ENCODE measurements at regions not wholly inside any gene's neighbourhood (a gene's known extent, or its start where the extent isn't known, plus 50 kb on each side); places are given as distances from the start of the nearest gene placed in this dataset.

DNA sequence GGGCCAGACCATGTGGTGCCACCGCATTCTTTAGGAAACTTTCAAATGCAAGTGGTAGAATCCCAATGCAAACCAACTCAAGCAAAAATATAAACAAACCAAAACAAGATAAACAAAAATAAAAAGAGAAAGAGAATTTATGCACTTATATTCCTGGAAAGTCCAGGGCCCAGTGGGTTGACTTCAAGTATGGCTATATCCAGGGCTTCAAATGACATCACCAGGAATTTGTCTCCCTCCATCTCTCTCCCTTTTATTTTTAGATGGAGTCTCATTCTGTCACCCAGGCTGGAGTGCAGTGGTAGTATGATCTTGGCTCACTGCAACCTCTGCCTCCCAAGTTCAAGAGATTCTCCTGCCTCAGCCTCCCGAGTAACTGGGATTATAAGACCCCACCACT lies 56.1 kb upstream of the PNRC1 start:
- no peaks in the 10 kb centered on the region for H3K27me3 ChIP-seq
- no peak for TF ChIP-seq CTCF (IDR thresholded peaks at IDR 0.05)
- peaks cover 3 to 34% (median 30%) of the 10 kb centered on the region in 9 donors for H3K4me1 ChIP-seq
- H3K4me3 ChIP-seq = no peak overlapping the region
- H3K9me3 ChIP-seq = no peaks in the 10 kb centered on the region
- peak overlapping the region in 9 of 10 donors; percentile 44 to 84 (median 68) for H3K27ac ChIP-seq
- peak; percentile 34 to 85 (median 71) for ATAC-seq
- no peaks in the 10 kb centered on the region for H3K36me3 ChIP-seq
- 53 to 62% methylated on average over 2 of the region's 2 CpGs for WGBS, 2 donors
- intact Hi-C loops (cut with DNase I) = loop anchor here in 3 of 10 donors (2.0 to 5.0 kb wide), 2 partner anchors 56 to 58 kb away; partner anchors contain the start of gene PNRC1 (in 3 of the 3)
- no peak for DNase-seq

DNA sequence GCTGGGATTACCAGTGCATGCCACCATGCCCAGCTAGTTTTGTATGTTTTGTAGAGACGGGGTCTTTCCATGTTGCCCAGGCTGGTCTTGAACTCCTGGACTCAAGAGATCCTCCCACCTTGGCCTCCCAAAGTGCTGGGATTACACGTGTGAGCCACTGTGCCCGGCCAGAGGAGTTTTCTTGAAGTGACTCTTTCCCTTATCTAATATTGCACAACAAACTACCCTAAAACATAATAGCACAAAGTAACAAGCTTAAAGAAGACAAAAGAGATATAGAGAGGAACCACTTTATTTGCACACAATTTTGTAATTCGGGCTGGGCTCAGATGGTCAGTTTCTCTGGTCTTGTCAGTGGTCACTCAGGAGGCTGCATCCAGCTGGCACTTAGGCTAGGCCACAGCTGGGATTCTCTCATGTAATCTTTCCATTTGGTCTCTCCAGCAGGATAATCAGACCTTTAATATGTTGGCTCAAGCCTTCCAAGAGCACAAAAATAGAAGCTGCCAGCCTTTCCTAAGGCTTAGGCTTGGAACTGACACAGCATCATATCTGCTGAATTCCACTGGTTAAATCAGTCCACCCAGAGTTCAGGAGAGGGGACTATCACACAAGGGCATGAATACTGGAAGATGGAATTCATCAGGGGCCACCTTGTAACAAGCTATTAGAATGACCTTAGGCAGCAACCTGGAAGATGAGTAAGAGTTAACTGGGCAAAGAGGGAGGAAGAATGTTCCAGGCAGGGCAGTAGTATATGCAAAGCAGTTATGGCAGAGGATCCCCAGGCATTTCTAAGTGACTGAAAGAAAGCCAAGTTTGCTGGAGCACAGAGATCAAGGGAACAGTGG lies 56.7 kb upstream of the PNRC1 start:
- intact Hi-C loops (cut with DNase I) = loop anchor here in 3 of 10 donors (2.0 to 5.0 kb wide), 2 partner anchors 57 to 58 kb away; partner anchors contain the start of gene PNRC1 (in 3 of the 3)
- ATAC-seq (peak; percentile 76 to 93 (median 84)), DNase-seq (peak in 1 of 2 donors; percentile 26)
- H3K27ac ChIP-seq = peak overlapping the region in 9 of 10 donors; percentile 44 to 84 (median 68)
- H3K36me3 ChIP-seq = no peaks in the 10 kb centered on the region
- TF ChIP-seq CTCF (IDR thresholded peaks at IDR 0.05) = no peak
- no peak overlapping the region for H3K4me3 ChIP-seq
- no peaks in the 10 kb centered on the region for H3K9me3 ChIP-seq
- 50 to 57% methylated on average over 4 of the region's 4 CpGs for WGBS, 2 donors
- peaks cover 3 to 34% (median 30%) of the 10 kb centered on the region in 9 donors for H3K4me1 ChIP-seq
- H3K27me3 ChIP-seq = no peaks in the 10 kb centered on the region

DNA sequence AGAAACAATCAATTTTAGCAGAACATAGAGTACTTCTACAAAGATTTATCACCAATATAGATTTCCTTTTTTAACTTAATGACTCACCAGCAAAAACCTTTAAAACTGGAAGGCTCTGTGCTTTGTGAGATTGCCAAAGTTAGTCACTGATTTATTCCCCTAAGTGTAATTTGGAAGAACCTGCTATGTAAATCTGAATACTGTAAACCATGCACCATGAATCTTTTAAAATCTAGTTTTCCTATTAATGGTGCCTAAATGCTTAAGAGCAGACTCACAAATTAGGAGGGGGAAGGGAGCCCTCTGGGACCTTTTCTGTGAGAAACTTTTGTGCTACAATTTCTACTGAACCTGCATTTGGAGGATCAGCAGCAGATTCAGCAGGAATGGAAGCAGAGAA lies 57.8 kb upstream of the PNRC1 start:
- Histone ChIP-seq H3K27me3 (no peaks in the 10 kb centered on the region), H3K27ac (peak overlapping the region in 6 of 10 donors; percentile 3 to 84 (median 70)), H3K4me1 (peaks cover 3 to 34% (median 30%) of the 10 kb centered on the region in 9 donors), H3K9me3 (no peaks in the 10 kb centered on the region), H3K36me3 (no peaks in the 10 kb centered on the region), H3K4me3 (no peak overlapping the region)
- DNase-seq = no peak
- ATAC-seq = peak in 5 of 8 donors; percentile 8 to 46 (median 26)
- intact Hi-C loops (cut with DNase I) = loop anchor here in 2 of 10 donors (5.0 kb wide), 1 partner anchor 60 kb away; the partner anchor contains the start of gene PNRC1 (in 2 of the 2)
- no peak for TF ChIP-seq CTCF (IDR thresholded peaks at IDR 0.05)

- 82 to 90% methylated on average over 4 of the region's 4 CpGs for WGBS, 2 donors
- Histone ChIP-seq H3K27ac (no peak overlapping the region), H3K4me3 (no peak overlapping the region), H3K36me3 (no peaks in the 10 kb centered on the region), H3K4me1 (peaks cover 3 to 34% (median 30%) of the 10 kb centered on the region in 9 donors), H3K9me3 (peaks cover 0 to 3% (median 0%) of the 10 kb centered on the region in 11 donors), H3K27me3 (no peaks in the 10 kb centered on the region)
- TF ChIP-seq CTCF (IDR thresholded peaks at IDR 0.05) = no peak
- intact Hi-C loops (cut with DNase I) = loop anchor here in 2 of 10 donors (5.0 kb wide), 1 partner anchor 61 kb away; the partner anchor contains the start of gene PNRC1 (in 2 of the 2)
- DNase-seq (no peak), ATAC-seq (no peak)
Observed at GRCh38 chr6:89021629-89022028, 58.2 kb upstream of the RNGTT start.

All from heart right ventricle (tissue), 16 donors.